22Rv1 (cell line): ENCODE measurements at regions not wholly inside any gene's neighbourhood (a gene's known extent, or its start where the extent isn't known, plus 50 kb on each side); places are given as distances from the start of the nearest gene placed in this dataset.
A peak's percentile ranks its signal among the peaks of the same experiment; 100 is the strongest.

Experiments used
- H3K27ac ChIP-seq: fragments of 450-650 bp; 2 replicates; pipeline ENCODE4 v1.5.1; 2017
- ZFX ChIP-seq: fragments of 450-650 bp; IDR thresholded peaks from 2 replicates; pipeline ENCODE4 v1.6.1; 2017; ENCODE audit warnings: antibody characterized with exemption, borderline replicate concordance
- TF ChIP-seq, protein P1 (sequence below): fragments of 450-650 bp; IDR thresholded peaks from 2 replicates; pipeline ENCODE4 v1.5.1; 2017; ENCODE audit warnings: mild to moderate bottlenecking

DNA sequence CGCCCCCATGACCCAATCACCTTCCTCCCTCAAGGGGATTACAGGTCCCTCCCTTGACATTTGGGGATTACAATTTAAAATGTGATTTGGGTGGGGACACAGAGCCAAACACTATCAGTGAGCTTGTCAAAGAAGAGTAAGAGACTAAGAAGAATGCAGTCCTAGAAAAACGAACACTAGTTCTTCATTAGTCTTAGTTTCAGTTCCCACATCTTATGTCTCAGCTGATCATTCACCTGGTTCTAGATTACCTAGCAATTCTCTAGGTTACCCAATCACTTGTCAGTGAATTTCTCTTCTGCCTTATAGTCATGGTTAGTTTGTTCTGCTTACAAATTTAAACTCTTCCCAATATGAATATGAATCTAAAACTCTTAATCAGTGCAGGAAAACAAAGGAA is 251.5 kb downstream of the COX7C start:
- TF ChIP-seq, protein P1, sequence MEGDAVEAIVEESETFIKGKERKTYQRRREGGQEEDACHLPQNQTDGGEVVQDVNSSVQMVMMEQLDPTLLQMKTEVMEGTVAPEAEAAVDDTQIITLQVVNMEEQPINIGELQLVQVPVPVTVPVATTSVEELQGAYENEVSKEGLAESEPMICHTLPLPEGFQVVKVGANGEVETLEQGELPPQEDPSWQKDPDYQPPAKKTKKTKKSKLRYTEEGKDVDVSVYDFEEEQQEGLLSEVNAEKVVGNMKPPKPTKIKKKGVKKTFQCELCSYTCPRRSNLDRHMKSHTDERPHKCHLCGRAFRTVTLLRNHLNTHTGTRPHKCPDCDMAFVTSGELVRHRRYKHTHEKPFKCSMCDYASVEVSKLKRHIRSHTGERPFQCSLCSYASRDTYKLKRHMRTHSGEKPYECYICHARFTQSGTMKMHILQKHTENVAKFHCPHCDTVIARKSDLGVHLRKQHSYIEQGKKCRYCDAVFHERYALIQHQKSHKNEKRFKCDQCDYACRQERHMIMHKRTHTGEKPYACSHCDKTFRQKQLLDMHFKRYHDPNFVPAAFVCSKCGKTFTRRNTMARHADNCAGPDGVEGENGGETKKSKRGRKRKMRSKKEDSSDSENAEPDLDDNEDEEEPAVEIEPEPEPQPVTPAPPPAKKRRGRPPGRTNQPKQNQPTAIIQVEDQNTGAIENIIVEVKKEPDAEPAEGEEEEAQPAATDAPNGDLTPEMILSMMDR, result no peak
- no peak for TF ChIP-seq ZFX
- H3K27ac ChIP-seq, result no peak overlapping the region

DNA sequence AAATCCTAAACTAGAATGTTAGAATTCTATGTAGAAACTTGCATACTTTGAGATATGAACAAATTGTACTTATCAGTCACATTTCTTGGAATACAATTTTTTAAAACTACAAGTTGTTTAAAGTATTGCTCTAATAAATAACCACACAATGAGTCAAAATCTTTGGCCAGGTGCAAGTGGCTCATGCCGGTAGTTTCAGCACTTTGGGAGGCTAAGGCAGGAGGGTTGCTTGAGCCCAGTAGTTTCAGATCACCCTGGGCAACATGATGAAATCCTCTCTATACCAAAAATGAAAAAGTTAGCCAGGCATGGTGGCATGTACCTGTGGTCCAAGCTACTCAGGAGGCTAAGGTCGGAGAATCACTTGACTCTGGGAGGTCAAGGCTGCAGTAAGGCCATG is 257.8 kb downstream of the COX7C start:
- no peak overlapping the region for H3K27ac ChIP-seq
- TF ChIP-seq ZFX, result no peak
- TF ChIP-seq, protein P1, result no peak

DNA sequence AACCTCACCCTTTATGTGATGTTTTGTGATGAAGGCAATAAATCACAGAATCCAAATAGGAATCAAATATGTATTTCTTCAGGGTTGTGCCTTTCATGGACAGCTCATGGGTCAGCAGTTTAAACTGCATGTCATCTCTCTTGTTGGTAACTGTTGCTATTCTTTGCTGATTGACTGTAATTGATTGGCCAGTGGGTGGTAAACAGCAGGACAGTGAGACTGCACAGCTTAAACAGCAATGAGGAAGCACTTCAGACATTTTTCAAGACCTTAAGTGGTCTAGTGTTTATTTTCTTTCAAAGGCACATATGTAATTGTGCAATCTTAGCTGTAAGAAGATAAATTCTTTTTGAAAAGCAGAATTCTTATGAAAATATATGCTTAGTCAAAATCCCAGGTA is 260.5 kb downstream of the COX7C start:
- H3K27ac ChIP-seq, result no peak overlapping the region
- TF ChIP-seq, protein P1, result no peak
- TF ChIP-seq ZFX, result no peak

DNA sequence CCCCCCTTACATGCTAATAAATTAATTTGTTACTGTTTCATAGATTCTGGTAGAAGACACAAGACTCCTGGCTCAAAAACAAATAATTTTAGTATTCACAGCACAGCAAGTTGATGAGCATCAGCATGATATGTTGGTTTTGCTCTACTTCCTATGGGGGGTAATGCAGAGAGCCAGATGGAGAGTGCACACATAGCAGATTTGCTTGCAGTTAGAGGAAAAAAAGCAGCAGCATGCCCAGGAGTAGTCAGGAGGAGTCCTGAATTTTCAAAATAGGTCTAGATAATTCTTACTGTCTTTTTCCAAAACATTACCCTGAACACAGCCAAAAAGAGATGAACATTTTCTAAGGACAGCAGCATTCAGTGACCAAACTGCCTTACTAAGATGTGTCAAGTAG is 261.3 kb downstream of the COX7C start:
- no peak overlapping the region for H3K27ac ChIP-seq
- no peak for TF ChIP-seq ZFX
- TF ChIP-seq, protein P1, result no peak

DNA sequence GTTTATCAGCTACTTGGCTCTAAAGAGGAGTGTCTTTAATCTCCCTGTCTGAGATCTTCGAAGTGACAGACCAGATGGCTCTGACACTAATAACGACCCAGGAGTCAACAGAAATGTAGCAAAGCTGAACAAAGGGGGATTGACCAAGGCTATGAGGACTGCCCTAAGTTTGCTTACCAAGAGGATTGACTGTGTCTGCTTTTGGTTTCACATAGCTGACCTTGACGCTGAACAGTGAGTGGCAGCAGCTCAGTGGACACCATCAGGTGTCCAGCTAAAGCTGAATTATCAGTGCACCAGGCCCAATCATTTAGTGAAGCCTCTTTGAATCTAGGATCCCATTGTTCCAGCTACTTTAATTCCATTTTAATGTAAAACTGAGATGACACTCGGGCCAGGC is 262.6 kb downstream of the COX7C start:
- TF ChIP-seq ZFX, result no peak
- TF ChIP-seq, protein P1, result no peak
- H3K27ac ChIP-seq, result no peak overlapping the region

DNA sequence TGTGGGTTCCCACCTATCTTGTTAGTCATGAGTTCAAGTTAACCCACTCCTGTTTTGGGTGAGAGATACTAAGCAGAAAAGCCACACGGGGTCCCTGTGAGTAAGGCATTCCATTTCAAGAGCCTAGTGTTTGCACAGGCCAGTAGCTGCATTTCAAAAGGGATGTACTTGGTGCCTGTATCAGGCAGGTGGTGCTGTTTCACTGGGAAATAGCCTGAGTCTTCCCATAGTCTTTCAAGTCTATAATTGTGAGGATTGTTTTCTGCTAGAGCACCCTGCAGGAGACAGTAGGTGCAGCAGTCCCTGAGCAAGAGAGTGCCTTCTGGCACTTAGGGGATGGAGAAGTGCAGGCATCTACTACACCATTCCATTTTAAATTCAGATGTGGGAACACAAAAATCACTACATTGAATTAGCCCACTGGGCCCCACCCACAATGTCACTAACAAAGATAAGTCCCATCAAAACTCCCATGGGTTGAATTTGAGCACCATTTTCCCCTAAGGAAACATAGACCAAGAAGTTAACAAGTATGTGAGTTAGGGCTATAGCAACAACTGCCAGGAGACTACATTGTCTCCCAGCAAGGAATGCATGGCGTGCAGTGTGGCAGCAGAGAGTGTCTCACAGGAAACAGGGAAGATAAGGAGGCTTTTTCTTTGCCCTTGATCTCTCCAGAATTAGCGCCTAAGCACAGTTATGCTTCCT is 263.2 kb downstream of the COX7C start:
- no peak for TF ChIP-seq ZFX
- TF ChIP-seq, protein P1, result peak; percentile 88

DNA sequence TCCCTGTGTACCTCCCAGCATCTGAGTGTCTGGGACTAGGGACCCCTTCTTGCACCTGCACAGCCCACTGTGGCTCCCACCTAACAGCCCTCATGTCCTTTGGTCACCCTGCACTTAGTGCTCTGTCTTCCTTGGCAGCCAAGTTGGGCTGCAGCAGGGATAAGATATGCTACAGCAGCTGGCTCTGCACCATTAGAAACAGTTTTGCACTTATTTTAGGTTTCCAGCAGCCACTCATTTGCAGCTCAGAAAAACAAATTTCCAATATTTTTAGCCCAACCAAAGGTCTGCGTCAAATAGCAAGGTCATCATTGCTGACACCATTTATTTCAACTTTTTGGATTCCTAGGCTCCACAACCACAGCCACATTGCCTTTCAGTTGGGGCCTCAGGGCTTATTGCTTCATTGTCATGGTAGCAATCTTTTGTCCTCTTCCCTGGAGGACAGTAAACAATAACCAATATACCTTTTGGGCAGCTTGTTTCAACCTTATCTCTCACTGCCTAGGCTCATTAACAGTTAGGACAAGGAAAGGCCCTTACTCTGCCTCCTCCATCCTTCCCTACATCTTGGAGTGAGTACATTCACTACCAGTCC is 263.9 kb downstream of the COX7C start:
- H3K27ac ChIP-seq, result no peak overlapping the region

More for the DNA sequence above, 263.2 kb downstream of the COX7C start:
- no peak overlapping the region for H3K27ac ChIP-seq

More for the DNA sequence above, 263.9 kb downstream of the COX7C start:
- TF ChIP-seq ZFX, result no peak
- TF ChIP-seq, protein P1, result no peak
